Endothelial cell (in vitro differentiated cells): ENCODE measurements at regions not wholly inside any gene's neighbourhood (a gene's known extent, or its start where the extent isn't known, plus 50 kb on each side); places are given as distances from the start of the nearest gene placed in this dataset.
"Not testable (repeated sequence)": the region's sequence is repeated elsewhere in the genome, so short reads cannot be mapped to it uniquely, and the experiment has no call there.

Experiments used
- DNase-seq: peaks from one replicate; pipeline ENCODE4 v3.0.0; 2021; ENCODE audit warnings: low spot score
- H3K27ac Mint-ChIP-seq: one replicate; pipeline ENCODE4 v1.8.0; 2021; ENCODE audit warnings: mixed read lengths, inconsistent platforms; ENCODE audit not compliant: unreplicated experiment
- H3K27me3 Mint-ChIP-seq: one replicate; pipeline ENCODE4 v1.8.0; 2021; ENCODE audit warnings: mild to moderate bottlenecking, moderate library complexity, mixed read lengths, inconsistent platforms; ENCODE audit not compliant: unreplicated experiment
- H3K36me3 Mint-ChIP-seq: one replicate; pipeline ENCODE4 v1.8.0; 2021; ENCODE audit warnings: mild to moderate bottlenecking, low read depth, mixed read lengths, inconsistent platforms; ENCODE audit not compliant: unreplicated experiment
- H3K4me1 Mint-ChIP-seq: one replicate; pipeline ENCODE4 v1.8.0; 2021; ENCODE audit warnings: mild to moderate bottlenecking, mixed read lengths, inconsistent platforms; ENCODE audit not compliant: unreplicated experiment
- H3K4me3 Mint-ChIP-seq: one replicate; pipeline ENCODE4 v1.8.0; 2021; ENCODE audit warnings: mild to moderate bottlenecking, mixed read lengths, inconsistent platforms; ENCODE audit not compliant: unreplicated experiment
- H3K9me3 Mint-ChIP-seq: one replicate; pipeline ENCODE4 v1.8.0; 2021; ENCODE audit warnings: mixed read lengths, inconsistent platforms; ENCODE audit not compliant: unreplicated experiment
- TF ChIP-seq, protein P1 (sequence below): fragments of 200-600 bp; sonication (generic); IDR thresholded peaks from one replicate; pipeline ENCODE4 v1.5.0; 2021; ENCODE audit warnings: antibody characterized with exemption; ENCODE audit not compliant: unreplicated experiment

GRCh38 chr19:13637664-13638063 is 126.7 kb upstream of the MRI1 start:
- DNase-seq = no peak
- no peak overlapping the region for H3K27ac Mint-ChIP-seq
- H3K9me3 Mint-ChIP-seq = no peaks in the 10 kb centered on the region
- TF ChIP-seq, protein P1, sequence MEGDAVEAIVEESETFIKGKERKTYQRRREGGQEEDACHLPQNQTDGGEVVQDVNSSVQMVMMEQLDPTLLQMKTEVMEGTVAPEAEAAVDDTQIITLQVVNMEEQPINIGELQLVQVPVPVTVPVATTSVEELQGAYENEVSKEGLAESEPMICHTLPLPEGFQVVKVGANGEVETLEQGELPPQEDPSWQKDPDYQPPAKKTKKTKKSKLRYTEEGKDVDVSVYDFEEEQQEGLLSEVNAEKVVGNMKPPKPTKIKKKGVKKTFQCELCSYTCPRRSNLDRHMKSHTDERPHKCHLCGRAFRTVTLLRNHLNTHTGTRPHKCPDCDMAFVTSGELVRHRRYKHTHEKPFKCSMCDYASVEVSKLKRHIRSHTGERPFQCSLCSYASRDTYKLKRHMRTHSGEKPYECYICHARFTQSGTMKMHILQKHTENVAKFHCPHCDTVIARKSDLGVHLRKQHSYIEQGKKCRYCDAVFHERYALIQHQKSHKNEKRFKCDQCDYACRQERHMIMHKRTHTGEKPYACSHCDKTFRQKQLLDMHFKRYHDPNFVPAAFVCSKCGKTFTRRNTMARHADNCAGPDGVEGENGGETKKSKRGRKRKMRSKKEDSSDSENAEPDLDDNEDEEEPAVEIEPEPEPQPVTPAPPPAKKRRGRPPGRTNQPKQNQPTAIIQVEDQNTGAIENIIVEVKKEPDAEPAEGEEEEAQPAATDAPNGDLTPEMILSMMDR = no peak
- H3K36me3 Mint-ChIP-seq = peaks cover 9% of the 10 kb centered on the region
- H3K27me3 Mint-ChIP-seq = no peaks in the 10 kb centered on the region
- H3K4me3 Mint-ChIP-seq = no peak overlapping the region
- no peaks in the 10 kb centered on the region for H3K4me1 Mint-ChIP-seq

DNA sequence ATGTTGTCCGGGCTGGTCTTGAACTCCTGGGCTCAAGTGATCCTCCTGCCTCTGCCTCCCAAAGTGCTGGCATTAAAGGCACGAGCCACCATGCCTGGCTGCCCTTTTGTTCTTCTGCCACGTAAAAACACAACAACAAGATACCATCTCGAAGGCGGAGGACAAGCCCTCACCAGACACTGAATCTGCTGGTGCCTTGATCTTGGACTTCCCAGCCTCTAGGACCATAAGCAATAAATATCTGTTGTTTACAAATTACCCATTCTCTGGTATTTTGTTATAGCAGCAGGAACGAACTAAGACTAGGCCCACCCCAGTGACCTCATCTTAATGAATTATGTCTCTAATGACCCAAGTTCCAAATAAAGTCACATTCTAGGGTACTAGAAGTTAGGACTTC is 128.4 kb upstream of the CACNA1A start:
- Mint-ChIP-seq H3K4me1 (no peaks in the 10 kb centered on the region), H3K4me3 (no peak overlapping the region), H3K36me3 (peaks cover 9% of the 10 kb centered on the region), H3K27me3 (no peaks in the 10 kb centered on the region), H3K9me3 (no peaks in the 10 kb centered on the region), H3K27ac (no peak overlapping the region)
- TF ChIP-seq, protein P1 = no peak
- no peak for DNase-seq

DNA sequence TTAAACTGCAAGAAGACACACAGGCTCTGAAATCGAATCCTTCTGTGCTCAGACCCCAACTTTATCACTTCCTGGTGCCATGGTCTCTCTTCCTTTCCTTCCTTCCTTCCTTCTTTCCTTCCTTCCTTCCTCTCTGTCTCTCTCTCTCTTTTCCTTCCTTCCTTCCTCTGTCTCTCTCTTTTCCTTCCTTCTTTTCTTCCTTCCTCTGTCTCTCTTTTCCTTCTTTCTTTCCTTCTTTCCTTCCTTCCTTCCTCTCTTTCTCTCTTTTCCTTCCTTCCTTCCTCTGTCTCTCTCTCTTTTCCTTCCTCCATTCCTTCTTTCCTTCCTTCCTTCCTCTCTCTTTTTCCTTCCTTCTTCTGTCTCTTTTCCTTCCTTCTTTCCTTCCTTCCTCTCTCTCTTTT is 127.2 kb upstream of the CACNA1A start:
- Mint-ChIP-seq H3K4me3 (no peak overlapping the region), H3K36me3 (peaks cover 3% of the 10 kb centered on the region), H3K27ac (no peak overlapping the region), H3K27me3 (no peaks in the 10 kb centered on the region), H3K4me1 (no peaks in the 10 kb centered on the region), H3K9me3 (no peaks in the 10 kb centered on the region)
- TF ChIP-seq, protein P1 = no peak
- DNase-seq = no peak

DNA sequence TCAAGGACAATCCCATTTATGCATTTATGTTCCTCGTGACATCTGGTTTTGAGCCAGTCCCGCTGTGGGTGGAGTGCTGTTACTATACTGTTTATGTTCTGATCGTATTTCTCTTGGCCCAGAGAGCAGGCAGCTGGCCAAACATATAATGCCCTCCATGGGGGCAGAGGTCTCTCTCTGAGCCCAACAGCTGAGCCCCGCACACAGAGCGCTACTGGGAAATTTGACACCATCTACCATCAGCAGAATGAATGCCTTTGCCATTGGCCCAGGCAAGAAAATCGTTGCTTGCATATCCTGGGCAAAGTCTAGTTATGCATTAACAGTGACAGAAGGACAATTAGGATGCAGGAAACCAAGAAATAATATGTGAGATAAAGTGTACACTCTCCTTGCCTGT is 126.8 kb upstream of the CACNA1A start:
- TF ChIP-seq, protein P1 = no peak
- no peaks in the 10 kb centered on the region for H3K27me3 Mint-ChIP-seq
- no peak overlapping the region for H3K4me3 Mint-ChIP-seq
- no peaks in the 10 kb centered on the region for H3K4me1 Mint-ChIP-seq
- no peaks in the 10 kb centered on the region for H3K9me3 Mint-ChIP-seq
- peaks cover 3% of the 10 kb centered on the region for H3K36me3 Mint-ChIP-seq
- H3K27ac Mint-ChIP-seq = no peak overlapping the region
- no peak for DNase-seq

GRCh38 chr19:13632164-13632563 is 125.9 kb upstream of the CACNA1A start:
- not testable (repeated sequence) for H3K27ac Mint-ChIP-seq, H3K9me3 Mint-ChIP-seq, H3K4me1 Mint-ChIP-seq, H3K36me3 Mint-ChIP-seq, DNase-seq, H3K4me3 Mint-ChIP-seq, H3K27me3 Mint-ChIP-seq
